HG03175 (cell line): ENCODE measurements at regions not wholly inside any gene's neighbourhood (a gene's known extent, or its start where the extent isn't known, plus 50 kb on each side); places are given as distances from the start of the nearest gene placed in this dataset.
"Not testable (repeated sequence)": the region's sequence is repeated elsewhere in the genome, so short reads cannot be mapped to it uniquely, and the experiment has no call there.

ENCODE experiments used
- ATAC-seq: cut with Tn5 transposase; IDR thresholded peaks from one replicate; pipeline ENCODE4 v1.9.1; 2021; ENCODE audit warnings: mild to moderate bottlenecking, moderate library complexity; ENCODE audit not compliant: unreplicated experiment

GRCh38 chr7:152505606-152506005 lies 69.8 kb upstream of the KMT2C start:
- no peak for ATAC-seq

- no peak for ATAC-seq
Measured at GRCh38 chr7:152504816-152505215, 69.0 kb upstream of the KMT2C start.

- no peak for ATAC-seq
Measured at GRCh38 chr7:152504367-152504766, 68.6 kb upstream of the KMT2C start.

GRCh38 chr7:152502813-152503790 lies 67.3 kb upstream of the KMT2C start:
- ATAC-seq = no peak

GRCh38 chr7:152501506-152501905 lies 65.7 kb upstream of the KMT2C start:
- no peak for ATAC-seq

- not testable (repeated sequence) for ATAC-seq
Measured at GRCh38 chr7:152499969-152500368, 64.2 kb upstream of the KMT2C start.

GRCh38 chr7:152495867-152496266 lies 60.1 kb upstream of the KMT2C start:
- ATAC-seq = no peak

- ATAC-seq = no peak
Measured at GRCh38 chr7:152492952-152493351, 57.1 kb upstream of the KMT2C start.

GRCh38 chr7:152489044-152489443 lies 53.2 kb upstream of the KMT2C start:
- no peak for ATAC-seq

- no peak for ATAC-seq
Measured at GRCh38 chr7:152486968-152487367, 51.2 kb upstream of the KMT2C start.

GRCh38 chr7:152485826-152486225 lies 50.0 kb upstream of the KMT2C start:
- ATAC-seq = no peak
